Tibial nerve (tissue), 4 donors: ENCODE measurements at regions not wholly inside any gene's neighbourhood (a gene's known extent, or its start where the extent isn't known, plus 50 kb on each side); places are given as distances from the start of the nearest gene placed in this dataset.

ENCODE experiments used
- CTCF ChIP-seq, 5 experiments: fragments of 200-600 bp in 3 of 5; fragments of 450-650 bp in 2 of 5; sonication (generic) in 3 of 5; IDR thresholded peaks; one replicate each; pipeline ENCODE4 v1.5.1; 2016 to 2019; ENCODE audit warnings: antibody characterized with exemption in 5 of 5, mild to moderate bottlenecking in 3 of 5, moderate library complexity in 2 of 5
- EP300 ChIP-seq, 2 donors: sonication (generic); formaldehyde crosslinking; IDR thresholded peaks; one replicate each; pipeline ENCODE4 v1.6.1; 2017; ENCODE audit warnings: antibody characterized with exemption in 2 of 2, mild to moderate bottlenecking in 1 of 2
- POLR2A ChIP-seq, 2 donors: fragments of 450-650 bp; IDR thresholded peaks; one replicate each; pipeline ENCODE4 v1.6.1; 2017; ENCODE audit warnings: antibody characterized with exemption in 2 of 2, mild to moderate bottlenecking in 2 of 2, moderate library complexity in 2 of 2

DNA sequence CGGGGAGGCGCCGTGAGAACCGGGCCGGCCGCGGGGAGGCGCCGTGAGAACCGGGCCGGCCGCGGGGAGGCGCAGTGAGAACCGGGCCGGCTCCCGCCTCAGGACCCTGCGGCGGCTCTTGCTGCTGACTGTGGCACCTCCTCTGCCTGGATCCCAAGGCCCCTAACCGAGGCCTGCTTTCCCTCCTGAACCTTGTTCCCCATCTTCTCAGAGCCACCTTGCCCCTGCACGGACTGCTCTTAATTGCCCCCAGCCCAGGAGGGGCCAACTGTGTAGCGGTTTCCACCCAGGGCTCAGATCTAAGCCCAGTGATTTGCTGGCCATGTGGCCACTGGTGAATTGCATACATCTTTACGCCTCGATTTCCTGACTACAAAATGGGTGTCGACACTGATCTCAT is 112.2 kb upstream of the B3GAT1 start:
- TF ChIP-seq CTCF (IDR thresholded peaks at IDR 0.05) (no peak), POLR2A (IDR thresholded peaks at IDR 0.05) (no peak), EP300 (IDR thresholded peaks at IDR 0.05) (no peak)
